GM12878 (cell line): ENCODE measurements at regions not wholly inside any gene's neighbourhood (a gene's known extent, or its start where the extent isn't known, plus 50 kb on each side); places are given as distances from the start of the nearest gene placed in this dataset.

Experiments
- ATAC-seq: fragments of 200-7000 bp; cut with Tn5 transposase; 3 replicates; pipeline ENCODE4 v1.9.1; 2020; ENCODE audit warnings: mild to moderate bottlenecking, moderate library complexity
- BruUV-seq: library from RNA; stranded (reverse); fragments of 400-500 nt; replicated peaks from 2 replicates; lab custom pipeline; 2021; lab: Mats Ljungman, UMichigan
- CTCF ChIA-PET: fragments of 300-600 bp; sonication (Branson Sonifier 250); formaldehyde crosslinking; extraction: SDS; loops from one replicate; lab custom pipeline; 2021; ENCODE audit warnings: inconsistent platforms; lab: Yijun Ruan, JAX
- POLR2A ChIA-PET: fragments of 350-600 bp; formaldehyde crosslinking; extraction: SDS; loops from one replicate; lab custom pipeline; 2021; ENCODE audit warnings: inconsistent platforms; lab: Charles Lee
- RAD21 ChIA-PET: fragments of 300-600 bp; sonication (Branson Sonifier 250); formaldehyde crosslinking; loops from one replicate; lab custom pipeline; 2023; ENCODE audit warnings: antibody characterized with exemption; ENCODE audit not compliant: unreplicated experiment; lab: Charles Lee
- SMC1A ChIA-PET: fragments of 300-600 bp; sonication (Branson Sonifier 250); formaldehyde crosslinking; loops from one replicate; lab custom pipeline; 2023; ENCODE audit not compliant: unreplicated experiment, uncharacterized antibody; lab: Charles Lee
- DNase-seq: peaks from one replicate; pipeline ENCODE4 v3.0.0-alpha.2; 2011; ENCODE audit warnings: low read depth, low spot score
- FAIRE-seq: peaks from 3 replicates; lab custom pipeline; 2011; peaks lifted over from hg19 to GRCh38; lab: Jason Lieb, UNC
- H2AFZ ChIP-seq: 2 replicates; pipeline ENCODE4 v1.6.0; 2011; ENCODE audit warnings: low read depth, low read length, control low read depth; ENCODE audit not compliant: control insufficient read depth
- H3K27ac ChIP-seq: 2 replicates; pipeline ENCODE4 v1.5.1; 2011; ENCODE audit warnings: control low read depth; ENCODE audit not compliant: control insufficient read depth, insufficient read depth
- H3K27me3 ChIP-seq, 2 experiments: replicated peaks in 1 of 2; 2 replicates each; pipeline versions ENCODE4 v1.6.0 to v1.6.1; 2011; ENCODE audit warnings: low read length in 1 of 2; ENCODE audit not compliant: control insufficient read depth in 2 of 2, insufficient read depth in 2 of 2
- H3K36me3 ChIP-seq, 2 experiments: 2 replicates each; pipeline ENCODE4 v1.5.1; 2011; ENCODE audit warnings: low read length in 1 of 2; ENCODE audit not compliant: control insufficient read depth in 2 of 2, insufficient read depth in 2 of 2
- H3K4me1 ChIP-seq: 2 replicates; pipeline ENCODE4 v1.6.1; 2011; ENCODE audit warnings: mild to moderate bottlenecking, low read length, moderate library complexity, mixed read lengths; ENCODE audit not compliant: control insufficient read depth, insufficient read depth
- H3K4me2 ChIP-seq: 2 replicates; pipeline ENCODE4 v1.6.0; 2011; ENCODE audit warnings: control low read depth; ENCODE audit not compliant: control insufficient read depth, insufficient read depth
- H3K4me3 ChIP-seq: fragments of 200-600 bp; sonication (generic); 2 replicates; pipeline ENCODE4 v1.5.1; 2016
- H3K79me2 ChIP-seq: 2 replicates; pipeline ENCODE4 v1.6.0; 2011; ENCODE audit warnings: low read length; ENCODE audit not compliant: control insufficient read depth, insufficient read depth
- H3K9ac ChIP-seq: 2 replicates; pipeline ENCODE4 v1.8.0; 2011; ENCODE audit warnings: low read length, control low read depth, mixed read lengths; ENCODE audit not compliant: control insufficient read depth, insufficient read depth
- H3K9me3 ChIP-seq: replicated peaks from 3 replicates; pipeline ENCODE4 v1.5.1; 2011; ENCODE audit warnings: mild to moderate bottlenecking, low read length; ENCODE audit not compliant: control insufficient read depth, insufficient read depth
- H4K20me1 ChIP-seq: 2 replicates; pipeline ENCODE4 v1.6.0; 2011; ENCODE audit not compliant: control insufficient read depth, insufficient read depth
- ETV6 ChIP-seq, 2 experiments: fragments of 450-650 bp in 1 of 2; IDR thresholded peaks in 1 of 2; conservative IDR thresholded peaks in 1 of 2; 2 replicates each; pipeline ENCODE4 v1.6.1; 2014; ENCODE audit warnings: antibody characterized with exemption in 1 of 2, borderline replicate concordance in 1 of 2, low read depth in 1 of 2, mild to moderate bottlenecking in 1 of 2, moderate library complexity in 1 of 2
- EZH2 ChIP-seq: IDR thresholded peaks from 2 replicates; pipeline ENCODE4 v1.6.1; 2012; ENCODE audit warnings: low read depth, mild to moderate bottlenecking, control low read depth, inconsistent platforms, low read length, borderline replicate concordance; ENCODE audit not compliant: control insufficient read depth
- JUNB ChIP-seq: IDR thresholded peaks from 2 replicates; pipeline ENCODE4 v1.6.1; 2016; ENCODE audit warnings: antibody characterized with exemption, mild to moderate bottlenecking
- MLLT1 ChIP-seq: fragments of 450-650 bp; IDR thresholded peaks from 2 replicates; pipeline ENCODE4 v1.6.1; 2016; ENCODE audit warnings: mild to moderate bottlenecking
- RELA ChIP-seq: fragments of 450-650 bp; IDR thresholded peaks from 2 replicates; pipeline ENCODE4 v1.8.0; 2014; ENCODE audit warnings: borderline replicate concordance; ENCODE audit not compliant: partially characterized antibody
- STAT3 ChIP-seq: IDR thresholded peaks from 2 replicates; pipeline ENCODE4 v1.6.1; 2011; ENCODE audit warnings: low read depth, low read length, improper control_type of control experiment
- SUPT20H ChIP-seq: IDR thresholded peaks from 2 replicates; pipeline ENCODE4 v1.6.1; 2011; ENCODE audit warnings: low read depth, mild to moderate bottlenecking, low read length, moderate library complexity, borderline replicate concordance; ENCODE audit not compliant: control insufficient read depth
- WGBS: methylation state at CpG from one replicate; pipeline ENCODE4 v1.1.6; 2016; ENCODE audit warnings: low lambda C conversion rate; ENCODE audit not compliant: insufficient replicate concordance, insufficient coverage; ENCODE audit errors: missing lambda C conversion rate; 5-methylcytosine and 5-hydroxymethylcytosine counted together
- in situ Hi-C: fragments of 300-500 bp; cut with MboI; formaldehyde crosslinking; loops from 9 replicates; pipeline ENCODE4 v1.14.3; 2018; ENCODE audit warnings: mixed read lengths
- intact Hi-C: fragments of 100-400 bp; cut with micrococcal nuclease; formaldehyde crosslinking; loops from one replicate; pipeline ENCODE4 v1.14.2; 2022; ENCODE audit not compliant: unreplicated experiment

- no peak overlapping the region for H3K27ac ChIP-seq
- no TSS peak for BruUV-seq
- DNase-seq (no peak), FAIRE-seq (no peak), ATAC-seq (no peak)
- CTCF ChIA-PET = interaction anchor here (1.5 kb wide), 1 partner anchor 9 kb away, joined by 3 read pairs; no protein-coding TSS in a partner anchor
- no peak overlapping the region for H2AFZ ChIP-seq
- SMC1A ChIA-PET = no interaction called here
- intact Hi-C loops = no loop called here
- H3K9me3 ChIP-seq = no peaks in the 10 kb centered on the region
- H3K4me2 ChIP-seq = no peak overlapping the region
- H3K36me3 ChIP-seq = no peaks in the 10 kb centered on the region
- H3K4me3 ChIP-seq = no peak overlapping the region
- H3K79me2 ChIP-seq = no peaks in the 10 kb centered on the region
- 11% methylated on average over 9 of the region's 9 CpGs for WGBS
- no peaks in the 10 kb centered on the region for H3K27me3 ChIP-seq
- RAD21 ChIA-PET = no interaction called here
- POLR2A ChIA-PET = no interaction called here
- TF ChIP-seq ETV6 (conservative IDR thresholded peaks at IDR 0.05 in 1 of 2, IDR thresholded peaks at IDR 0.05 in 1 of 2; ENCODE audit: borderline replicate concordance in 1 of 2, low read depth in 1 of 2) (no peak), EZH2 (no peak), STAT3 (no peak), RELA (no peak), MLLT1 (no peak), SUPT20H (no peak), JUNB (no peak)
- in situ Hi-C loops = no loop called here
- H3K9ac ChIP-seq = no peak overlapping the region
- H3K4me1 ChIP-seq = no peaks in the 10 kb centered on the region
- H4K20me1 ChIP-seq = no peaks in the 10 kb centered on the region
These were observed 53.3 kb upstream of the SLC6A11 start for GRCh38 chr3:10762611-10763247.
